Chondrocyte (in vitro differentiated cells): ENCODE measurements at regions not wholly inside any gene's neighbourhood (a gene's known extent, or its start where the extent isn't known, plus 50 kb on each side); places are given as distances from the start of the nearest gene placed in this dataset.

Experiments
- DNase-seq: peaks from one replicate; pipeline ENCODE4 v3.0.0; 2021; ENCODE audit warnings: mixed read lengths, low spot score
- H3K27ac Mint-ChIP-seq: one replicate; pipeline ENCODE4 v1.8.0; 2021; ENCODE audit warnings: mild to moderate bottlenecking, moderate library complexity, mixed read lengths; ENCODE audit not compliant: unreplicated experiment
- H3K27me3 Mint-ChIP-seq: 2 replicates; pipeline ENCODE4 v1.8.0; 2021; ENCODE audit warnings: low read depth, mixed read lengths
- H3K36me3 Mint-ChIP-seq: 2 replicates; pipeline ENCODE4 v1.8.0; 2021; ENCODE audit warnings: low read depth, mixed read lengths
- H3K4me1 Mint-ChIP-seq: 2 replicates; pipeline ENCODE4 v1.8.0; 2021; ENCODE audit warnings: low read depth, mild to moderate bottlenecking, mixed read lengths
- H3K4me3 Mint-ChIP-seq: one replicate; pipeline ENCODE4 v1.8.0; 2021; ENCODE audit warnings: mild to moderate bottlenecking, moderate library complexity, mixed read lengths; ENCODE audit not compliant: unreplicated experiment
- H3K9me3 Mint-ChIP-seq: 2 replicates; pipeline ENCODE4 v1.8.0; 2021; ENCODE audit warnings: low read depth, mixed read lengths
- TF ChIP-seq, protein P1 (sequence below): fragments of 200-600 bp; sonication (generic); IDR thresholded peaks from 2 replicates; pipeline ENCODE4 v1.5.0; 2021; ENCODE audit warnings: antibody characterized with exemption, mild to moderate bottlenecking, moderate library complexity

DNA sequence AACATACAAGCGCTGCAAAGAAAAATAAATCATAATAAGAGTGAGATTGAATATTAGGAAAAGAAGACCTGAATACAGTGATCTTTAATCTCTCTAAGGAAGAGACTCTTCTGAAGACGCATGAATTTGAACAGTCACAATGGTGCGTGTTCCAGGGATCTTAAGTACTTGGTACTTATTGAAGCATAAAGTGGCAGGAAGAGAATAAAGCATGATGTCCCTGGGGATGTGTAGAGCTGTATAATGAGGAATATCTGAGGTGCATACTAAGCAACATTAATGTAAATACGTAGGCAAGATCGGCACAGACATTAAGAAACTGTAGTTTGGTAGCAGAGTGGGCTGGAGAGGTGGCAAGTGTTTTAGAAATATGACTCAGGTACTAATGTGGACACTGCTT lies 246.2 kb upstream of the MCTP2 start:
- Mint-ChIP-seq H3K36me3 (no peaks in the 10 kb centered on the region), H3K27me3 (no peaks in the 10 kb centered on the region)

DNA sequence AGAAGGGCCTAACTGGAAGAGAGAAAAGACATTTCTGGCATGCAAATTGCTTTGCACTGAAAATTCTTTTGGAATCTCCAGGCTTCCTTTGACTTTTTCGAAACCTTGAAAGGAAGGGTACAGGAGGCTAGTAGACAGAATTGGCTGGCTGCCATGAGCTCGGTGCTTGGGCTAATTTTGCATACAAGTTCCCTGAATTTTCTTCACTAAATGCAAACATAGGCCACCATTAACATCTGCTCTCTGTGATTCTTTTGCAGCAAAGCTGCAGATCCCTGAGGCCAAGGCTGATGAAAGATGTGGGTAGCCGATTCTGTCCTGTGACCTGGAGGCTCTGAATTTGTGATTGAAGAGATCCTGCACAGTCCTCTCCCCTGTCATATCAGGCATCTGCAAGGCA lies 247.8 kb upstream of the MCTP2 start:
- no peak overlapping the region for H3K4me3 Mint-ChIP-seq
- no peak for DNase-seq
- H3K36me3 Mint-ChIP-seq = no peaks in the 10 kb centered on the region
- no peak overlapping the region for H3K27ac Mint-ChIP-seq
- H3K4me1 Mint-ChIP-seq = peaks cover 5% of the 10 kb centered on the region
- no peaks in the 10 kb centered on the region for H3K9me3 Mint-ChIP-seq
- TF ChIP-seq, protein P1, sequence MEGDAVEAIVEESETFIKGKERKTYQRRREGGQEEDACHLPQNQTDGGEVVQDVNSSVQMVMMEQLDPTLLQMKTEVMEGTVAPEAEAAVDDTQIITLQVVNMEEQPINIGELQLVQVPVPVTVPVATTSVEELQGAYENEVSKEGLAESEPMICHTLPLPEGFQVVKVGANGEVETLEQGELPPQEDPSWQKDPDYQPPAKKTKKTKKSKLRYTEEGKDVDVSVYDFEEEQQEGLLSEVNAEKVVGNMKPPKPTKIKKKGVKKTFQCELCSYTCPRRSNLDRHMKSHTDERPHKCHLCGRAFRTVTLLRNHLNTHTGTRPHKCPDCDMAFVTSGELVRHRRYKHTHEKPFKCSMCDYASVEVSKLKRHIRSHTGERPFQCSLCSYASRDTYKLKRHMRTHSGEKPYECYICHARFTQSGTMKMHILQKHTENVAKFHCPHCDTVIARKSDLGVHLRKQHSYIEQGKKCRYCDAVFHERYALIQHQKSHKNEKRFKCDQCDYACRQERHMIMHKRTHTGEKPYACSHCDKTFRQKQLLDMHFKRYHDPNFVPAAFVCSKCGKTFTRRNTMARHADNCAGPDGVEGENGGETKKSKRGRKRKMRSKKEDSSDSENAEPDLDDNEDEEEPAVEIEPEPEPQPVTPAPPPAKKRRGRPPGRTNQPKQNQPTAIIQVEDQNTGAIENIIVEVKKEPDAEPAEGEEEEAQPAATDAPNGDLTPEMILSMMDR = no peak
- H3K27me3 Mint-ChIP-seq = no peaks in the 10 kb centered on the region

More for the DNA sequence above, 246.2 kb upstream of the MCTP2 start:
- TF ChIP-seq, protein P1 = no peak
- no peak overlapping the region for H3K27ac Mint-ChIP-seq
- H3K4me1 Mint-ChIP-seq = peaks cover 5% of the 10 kb centered on the region
- no peaks in the 10 kb centered on the region for H3K9me3 Mint-ChIP-seq
- no peak for DNase-seq
- H3K4me3 Mint-ChIP-seq = no peak overlapping the region

DNA sequence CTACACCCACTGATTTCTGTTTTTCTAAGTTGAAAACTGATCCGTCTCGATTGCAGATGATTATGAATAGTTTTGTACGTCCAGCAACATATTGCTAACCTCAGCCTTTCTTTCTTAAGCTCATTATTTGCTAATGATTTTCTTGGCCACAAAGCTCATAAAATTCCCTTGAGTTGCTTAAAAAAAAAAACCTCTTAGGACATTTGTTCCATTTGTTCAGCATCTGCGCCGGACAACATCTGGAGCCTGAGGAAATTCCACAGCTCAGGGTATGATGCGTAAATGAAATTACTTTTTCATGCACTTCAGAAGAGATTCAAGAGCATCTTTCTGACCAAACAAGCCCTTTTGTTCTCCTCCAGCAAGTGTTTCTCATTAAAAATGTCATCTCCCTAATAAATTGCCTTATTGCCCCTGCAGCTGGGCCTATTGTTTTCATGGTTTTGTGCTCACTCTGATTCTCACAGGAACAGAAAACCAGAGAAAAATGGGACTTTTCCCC lies 249.1 kb upstream of the MCTP2 start:
- no peak overlapping the region for H3K27ac Mint-ChIP-seq
- no peak overlapping the region for H3K4me3 Mint-ChIP-seq
- no peaks in the 10 kb centered on the region for H3K9me3 Mint-ChIP-seq
- H3K36me3 Mint-ChIP-seq = no peaks in the 10 kb centered on the region
- no peak for DNase-seq
- H3K4me1 Mint-ChIP-seq = peaks cover 5% of the 10 kb centered on the region
- H3K27me3 Mint-ChIP-seq = no peaks in the 10 kb centered on the region
- TF ChIP-seq, protein P1 = no peak

DNA sequence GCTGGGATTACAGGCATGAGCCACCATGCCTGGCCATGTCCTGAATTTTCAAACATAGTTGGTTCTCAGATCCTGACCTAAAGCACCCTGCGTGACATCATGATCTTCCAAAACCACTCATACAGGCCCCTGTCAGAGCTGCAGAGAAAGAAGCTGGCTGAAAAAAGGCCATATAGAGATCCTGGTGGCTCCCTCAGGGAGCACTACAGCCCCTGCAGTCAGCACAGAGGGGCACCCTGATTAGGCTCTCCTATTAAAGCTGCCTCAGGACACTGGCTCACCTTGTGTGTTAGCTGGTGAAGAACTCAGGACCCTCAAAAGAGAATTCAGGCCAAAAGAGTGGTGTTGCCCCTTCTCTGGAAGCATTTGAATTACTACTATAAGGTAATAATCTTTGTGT lies 249.7 kb upstream of the MCTP2 start:
- Mint-ChIP-seq H3K9me3 (no peaks in the 10 kb centered on the region), H3K27ac (no peak overlapping the region), H3K4me3 (no peak overlapping the region), H3K27me3 (peaks cover 1% of the 10 kb centered on the region), H3K4me1 (peaks cover 5% of the 10 kb centered on the region), H3K36me3 (no peaks in the 10 kb centered on the region)
- DNase-seq = no peak
- TF ChIP-seq, protein P1 = no peak

DNA sequence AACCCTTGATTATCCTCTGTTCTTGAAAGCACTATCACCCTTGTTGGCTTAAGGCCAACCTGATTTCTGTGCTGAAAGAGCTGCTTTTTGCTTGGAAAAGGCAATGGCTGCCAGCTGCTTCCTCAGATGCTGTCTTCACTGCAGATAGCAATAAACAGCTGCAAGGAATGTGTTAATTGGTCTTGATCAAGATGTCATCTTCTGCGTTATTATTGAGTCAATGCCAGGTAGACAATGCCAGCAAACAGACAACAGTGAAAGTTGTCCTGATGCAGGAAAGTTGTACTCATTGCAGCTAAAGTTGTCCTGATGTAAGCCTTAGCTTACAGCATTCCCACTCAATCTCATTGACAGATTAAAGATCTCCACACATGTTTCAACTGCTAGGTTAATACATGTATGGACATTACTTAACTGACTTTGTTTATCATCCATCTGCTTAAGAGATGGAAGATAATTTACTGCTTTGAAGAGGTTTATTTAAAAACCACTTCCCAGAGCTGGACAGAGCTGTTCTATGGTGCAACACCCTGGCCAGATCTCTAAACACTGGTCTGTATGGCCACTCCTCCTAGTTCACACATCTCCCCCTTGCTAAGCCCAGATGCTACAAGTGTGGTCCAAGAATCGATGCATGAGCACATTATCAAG lies 251.0 kb upstream of the MCTP2 start:
- no peak overlapping the region for H3K27ac Mint-ChIP-seq
- peaks cover 8% of the 10 kb centered on the region for H3K27me3 Mint-ChIP-seq
- no peaks in the 10 kb centered on the region for H3K9me3 Mint-ChIP-seq
- TF ChIP-seq, protein P1 = no peak
- no peak for DNase-seq
- no peak overlapping the region for H3K4me3 Mint-ChIP-seq
- peaks cover 5% of the 10 kb centered on the region for H3K4me1 Mint-ChIP-seq
- no peaks in the 10 kb centered on the region for H3K36me3 Mint-ChIP-seq
